Right lobe of liver (tissue), 4 donors: ENCODE measurements at regions not wholly inside any gene's neighbourhood (a gene's known extent, or its start where the extent isn't known, plus 50 kb on each side); places are given as distances from the start of the nearest gene placed in this dataset.

ENCODE experiments used
- POLR2A ChIP-seq: fragments of 450-650 bp; IDR thresholded peaks from one replicate; pipeline ENCODE4 v1.6.1; 2017; ENCODE audit warnings: antibody characterized with exemption, mild to moderate bottlenecking
- TF ChIP-seq, protein P1 (sequence below), 4 donors: fragments of 200-600 bp in 3 of 4; fragments of 450-650 bp in 1 of 4; IDR thresholded peaks; one replicate each; pipeline versions ENCODE4 v1.5.1 to v1.8.0; 2016 to 2022; ENCODE audit warnings: antibody characterized with exemption in 4 of 4, mild to moderate bottlenecking in 2 of 4
- donor health status: DM: no; HTN: no; CAD: no.
- donor health status: DM: no; HTN: no; CAD: no.
- donor health status: DM: no; HTN: yes; CAD: no.

DNA sequence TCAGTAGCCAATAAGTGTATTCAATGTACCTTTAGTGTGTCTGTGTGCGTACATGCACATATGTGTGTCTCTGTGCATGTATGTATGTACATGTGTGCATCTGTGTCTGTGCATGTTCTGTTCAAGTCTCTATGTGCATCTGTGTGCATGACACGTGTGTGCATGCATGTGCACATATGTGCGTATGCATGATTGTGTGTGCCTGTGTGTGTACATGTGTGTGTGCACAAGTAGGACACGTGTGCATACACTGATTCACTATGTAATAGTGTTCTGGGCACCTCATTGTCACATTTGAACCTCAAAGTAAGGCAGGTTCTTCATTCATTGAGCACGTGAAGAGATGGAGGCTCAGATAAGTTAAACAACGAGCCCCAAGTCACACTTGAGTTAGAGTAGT is 142.6 kb upstream of the COPS8 start:
- TF ChIP-seq POLR2A, result no peak
- TF ChIP-seq, protein P1, sequence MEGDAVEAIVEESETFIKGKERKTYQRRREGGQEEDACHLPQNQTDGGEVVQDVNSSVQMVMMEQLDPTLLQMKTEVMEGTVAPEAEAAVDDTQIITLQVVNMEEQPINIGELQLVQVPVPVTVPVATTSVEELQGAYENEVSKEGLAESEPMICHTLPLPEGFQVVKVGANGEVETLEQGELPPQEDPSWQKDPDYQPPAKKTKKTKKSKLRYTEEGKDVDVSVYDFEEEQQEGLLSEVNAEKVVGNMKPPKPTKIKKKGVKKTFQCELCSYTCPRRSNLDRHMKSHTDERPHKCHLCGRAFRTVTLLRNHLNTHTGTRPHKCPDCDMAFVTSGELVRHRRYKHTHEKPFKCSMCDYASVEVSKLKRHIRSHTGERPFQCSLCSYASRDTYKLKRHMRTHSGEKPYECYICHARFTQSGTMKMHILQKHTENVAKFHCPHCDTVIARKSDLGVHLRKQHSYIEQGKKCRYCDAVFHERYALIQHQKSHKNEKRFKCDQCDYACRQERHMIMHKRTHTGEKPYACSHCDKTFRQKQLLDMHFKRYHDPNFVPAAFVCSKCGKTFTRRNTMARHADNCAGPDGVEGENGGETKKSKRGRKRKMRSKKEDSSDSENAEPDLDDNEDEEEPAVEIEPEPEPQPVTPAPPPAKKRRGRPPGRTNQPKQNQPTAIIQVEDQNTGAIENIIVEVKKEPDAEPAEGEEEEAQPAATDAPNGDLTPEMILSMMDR (IDR thresholded peaks at IDR 0.05), result no peak
